Pulmonary artery endothelial cell (primary cell): ENCODE measurements at regions not wholly inside any gene's neighbourhood (a gene's known extent, or its start where the extent isn't known, plus 50 kb on each side); places are given as distances from the start of the nearest gene placed in this dataset.
"Not testable (repeated sequence)": the region's sequence is repeated elsewhere in the genome, so short reads cannot be mapped to it uniquely, and the experiment has no call there.

Experiments
- DNase-seq: peaks from one replicate; pipeline ENCODE4 v3.0.0-alpha.2; 2011; ENCODE audit warnings: low read depth, low spot score

DNA sequence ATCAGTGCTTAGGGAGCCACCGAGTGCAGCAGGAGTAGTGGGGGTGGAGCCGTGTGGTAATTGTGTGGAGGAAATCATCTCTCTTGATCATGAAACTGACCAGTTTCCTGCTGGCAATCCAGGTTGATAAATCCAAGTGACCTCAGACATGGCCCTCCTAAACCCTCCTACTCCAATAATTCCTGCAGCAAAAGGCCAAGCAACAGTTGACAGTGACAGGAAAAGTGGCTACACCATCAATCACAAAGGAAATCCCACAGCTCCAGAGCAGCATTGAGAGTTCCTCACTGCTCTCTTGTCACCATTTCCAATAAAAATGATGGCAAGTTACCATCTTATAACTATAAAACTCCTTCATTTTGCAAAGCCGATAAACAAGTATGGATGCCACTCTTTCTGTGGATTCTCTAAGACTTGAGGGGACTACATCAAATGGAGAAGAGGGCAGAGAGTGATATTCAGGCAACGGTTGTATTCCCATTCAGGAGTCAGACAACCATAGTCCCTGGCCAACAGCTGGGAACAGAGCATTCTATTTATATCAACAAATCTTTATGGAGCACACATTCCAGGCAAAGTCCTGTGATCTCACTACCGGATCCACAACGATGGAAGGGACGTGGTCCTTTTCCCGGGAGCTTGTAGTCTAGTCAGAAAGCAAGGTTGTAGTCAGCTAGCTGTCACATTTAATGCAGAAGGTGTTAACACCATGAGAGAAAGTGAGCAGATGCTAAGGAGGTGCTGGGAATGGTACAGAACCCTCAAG is 312.5 kb upstream of the CTNNB1 start:
- DNase-seq = no peak

DNA sequence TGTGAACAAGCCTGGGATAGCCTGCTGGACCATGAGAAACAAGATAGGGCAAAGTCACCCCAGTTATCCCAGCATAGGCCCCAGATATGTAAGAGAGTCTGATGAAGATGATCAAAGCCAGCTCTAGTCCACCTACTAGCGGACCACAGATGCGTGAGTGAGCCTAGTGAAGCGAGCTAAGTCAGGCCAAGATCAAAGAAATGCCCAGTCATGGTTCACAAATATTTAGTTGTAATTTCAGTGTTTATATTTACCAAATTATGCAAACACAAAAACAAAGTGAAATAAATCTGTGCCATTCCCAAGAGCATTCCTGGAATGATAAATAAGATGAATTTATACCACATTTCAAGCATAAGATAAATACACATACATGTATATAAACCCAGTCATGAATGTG is 308.1 kb upstream of the CTNNB1 start:
- no peak for DNase-seq

DNA sequence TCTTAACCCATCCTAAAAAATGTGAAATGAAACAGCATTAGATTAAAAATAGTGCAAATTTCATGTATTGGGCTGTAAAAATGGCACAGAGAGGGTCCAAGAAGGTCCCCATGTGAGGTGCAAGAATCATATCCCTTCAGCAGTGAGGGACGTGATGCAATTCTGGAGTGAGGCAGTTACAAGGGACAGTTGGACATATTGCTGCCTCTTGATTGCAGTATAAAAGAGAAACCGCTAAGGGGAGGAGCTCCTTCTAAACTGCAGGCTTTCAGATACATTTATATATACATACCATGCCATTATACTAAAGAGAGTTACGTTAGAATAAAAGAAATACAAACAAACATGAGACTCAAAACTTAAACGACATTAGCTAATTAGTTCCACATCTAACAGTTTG is 304.2 kb upstream of the CTNNB1 start:
- no peak for DNase-seq

DNA sequence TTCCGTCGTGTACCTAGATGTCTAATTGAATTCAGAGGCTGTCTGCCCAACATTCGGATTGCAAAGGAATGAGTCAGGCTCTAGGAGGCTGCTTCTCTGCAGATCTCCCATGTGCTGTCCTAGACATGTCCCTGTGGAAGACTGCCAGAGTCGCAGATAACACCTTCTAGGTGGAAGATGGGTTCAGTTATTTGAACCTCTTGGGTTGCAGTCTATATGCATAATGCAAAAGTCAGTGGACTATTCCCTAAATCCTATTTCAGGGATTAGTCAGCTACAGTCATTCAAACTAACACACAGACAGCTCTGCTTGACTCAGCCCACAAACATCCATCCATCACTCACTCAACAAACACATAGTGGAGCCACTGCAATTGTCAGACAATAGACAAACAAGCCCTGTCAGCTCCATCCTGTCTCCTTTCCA is 300.0 kb upstream of the CTNNB1 start:
- DNase-seq = no peak

DNA sequence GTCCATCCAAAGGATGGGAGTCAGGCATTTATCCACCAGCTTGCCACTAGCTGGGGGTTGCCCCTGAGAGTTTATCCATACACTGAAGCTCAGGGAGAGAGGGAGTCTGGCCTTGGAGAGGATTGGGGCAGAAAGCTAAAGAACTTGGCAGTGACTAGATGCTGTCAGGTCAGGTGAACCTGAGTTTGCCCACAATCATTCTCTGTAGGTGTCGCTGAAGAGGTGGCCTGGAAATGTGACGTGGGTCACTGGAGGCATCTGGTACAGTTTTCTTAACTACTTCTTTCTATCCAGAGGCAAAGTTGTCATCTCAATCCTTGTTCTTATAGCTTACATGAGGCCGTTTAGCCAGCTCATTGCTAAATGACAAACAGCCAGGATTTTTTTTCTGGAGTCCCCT is 298.0 kb upstream of the CTNNB1 start:
- no peak for DNase-seq

DNA sequence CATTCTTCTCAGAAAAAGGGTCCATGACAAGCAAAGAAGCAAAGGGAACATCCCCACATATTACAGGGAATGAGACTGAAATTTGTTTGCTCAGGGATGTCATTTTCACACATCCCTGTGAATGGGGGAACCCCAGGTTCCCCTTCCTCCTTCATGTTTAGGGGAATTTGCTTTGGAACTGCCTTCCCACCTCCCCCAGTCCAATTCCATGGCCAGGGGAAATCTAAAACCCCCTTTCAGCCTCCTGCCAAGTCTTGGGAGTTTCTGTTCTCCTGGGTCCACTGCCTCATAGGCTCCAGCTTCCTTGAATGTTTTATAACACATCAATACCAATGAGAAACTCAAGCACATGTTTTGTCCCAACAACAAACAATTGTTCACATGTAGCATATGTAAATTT is 297.5 kb upstream of the CTNNB1 start:
- no peak for DNase-seq

DNA sequence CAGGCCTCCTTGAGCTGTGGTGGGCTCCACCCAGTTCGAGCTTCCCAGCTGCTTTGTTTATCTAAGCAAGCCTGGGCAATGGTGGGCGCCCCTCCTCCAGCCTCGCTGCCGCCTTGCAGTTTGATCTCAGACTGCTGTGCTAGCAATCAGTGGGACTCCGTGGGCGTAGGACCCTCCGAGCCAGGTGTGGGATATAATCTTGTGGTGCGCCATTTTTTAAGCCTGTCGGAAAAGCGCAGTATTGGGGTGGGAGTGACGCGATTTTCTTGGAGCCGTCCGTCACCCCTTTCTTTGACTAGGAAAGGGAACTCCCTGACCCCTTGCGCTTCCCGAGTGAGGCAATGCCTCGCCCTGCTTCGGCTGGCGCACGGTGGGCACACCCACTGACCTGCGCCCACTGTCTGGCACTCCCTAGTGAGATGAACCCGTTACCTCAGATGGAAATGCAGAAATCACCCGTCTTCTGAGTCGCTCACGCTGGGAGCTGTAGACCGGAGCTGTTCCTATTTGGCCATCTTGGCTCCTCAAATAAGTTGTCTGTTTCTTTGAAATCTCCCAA is 291.3 kb upstream of the CTNNB1 start:
- not testable (repeated sequence) for DNase-seq

DNA sequence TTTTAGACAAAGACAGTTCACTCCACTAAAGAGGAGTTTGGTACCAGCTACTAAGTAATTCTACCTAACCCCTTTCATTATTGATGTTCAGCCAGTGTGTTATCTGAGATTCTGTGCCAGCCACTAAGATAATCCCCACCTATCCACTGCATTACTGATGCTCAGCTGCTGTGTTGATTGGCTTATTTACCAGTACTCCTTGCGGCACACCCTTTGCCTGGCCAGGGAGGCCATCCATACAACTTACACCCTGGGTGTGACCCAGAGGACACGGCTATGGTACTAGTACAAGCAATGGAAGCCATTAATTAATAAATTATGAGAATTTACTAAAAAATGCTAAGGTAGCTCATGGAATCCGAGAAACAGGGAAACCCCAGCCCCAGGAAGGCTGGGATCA is 290.7 kb upstream of the CTNNB1 start:
- DNase-seq = no peak

DNA sequence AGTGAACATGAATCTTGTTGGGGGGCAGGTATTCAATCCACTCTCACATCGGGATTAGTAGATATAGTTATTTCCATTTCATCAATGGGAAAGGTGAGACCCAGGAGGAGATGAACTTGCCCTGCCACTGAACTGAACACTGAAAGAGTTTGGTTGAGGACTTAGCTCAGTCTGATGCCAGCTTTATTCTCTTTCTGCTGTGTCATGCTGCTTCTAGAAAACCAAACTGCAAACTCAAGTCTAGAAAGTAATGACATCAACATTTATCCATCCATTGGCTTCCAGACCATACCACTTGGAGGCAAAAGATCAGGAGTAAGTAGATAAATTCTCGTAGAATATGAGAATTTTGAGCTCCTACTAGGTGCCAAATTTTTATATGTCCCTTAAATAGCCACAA is 288.0 kb upstream of the CTNNB1 start:
- DNase-seq = no peak

DNA sequence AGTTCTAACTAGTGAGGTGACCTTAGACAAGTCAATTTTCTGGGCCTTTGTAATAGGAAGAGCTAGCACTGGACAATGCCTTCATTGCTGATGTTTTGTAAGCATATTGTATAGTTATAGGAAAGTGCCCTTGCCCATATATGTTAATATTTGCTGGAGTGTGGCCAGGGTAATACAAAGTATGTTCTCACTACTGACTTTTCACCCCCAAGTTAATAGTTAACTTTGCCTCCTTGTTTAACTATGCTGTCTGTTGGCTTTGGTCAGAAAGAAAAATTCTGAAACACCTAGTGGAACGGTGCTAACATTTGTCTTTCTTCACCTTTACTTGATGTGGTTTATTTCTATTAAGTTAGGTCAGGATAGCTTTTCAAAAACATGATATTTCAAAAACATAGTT is 287.4 kb upstream of the CTNNB1 start:
- no peak for DNase-seq

DNA sequence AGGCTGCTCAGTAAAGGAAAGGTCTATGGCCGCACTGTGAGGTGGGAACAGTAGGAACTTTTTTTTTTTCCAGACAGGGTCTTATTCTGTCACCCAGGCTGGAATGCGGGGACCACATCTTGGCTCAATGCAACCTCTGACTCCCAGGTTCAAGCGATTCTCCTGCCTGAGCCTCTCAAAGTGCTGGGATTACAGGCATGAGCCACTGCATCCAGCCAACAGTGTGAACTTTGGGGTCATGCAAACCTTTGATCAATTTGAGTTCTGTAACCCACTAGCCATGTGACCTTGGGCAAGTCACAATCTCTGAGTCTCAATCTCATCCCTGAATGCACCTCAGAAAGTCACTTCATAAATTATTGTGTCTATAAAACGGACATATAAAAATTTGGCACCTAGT is 286.8 kb upstream of the CTNNB1 start:
- no peak for DNase-seq

DNA sequence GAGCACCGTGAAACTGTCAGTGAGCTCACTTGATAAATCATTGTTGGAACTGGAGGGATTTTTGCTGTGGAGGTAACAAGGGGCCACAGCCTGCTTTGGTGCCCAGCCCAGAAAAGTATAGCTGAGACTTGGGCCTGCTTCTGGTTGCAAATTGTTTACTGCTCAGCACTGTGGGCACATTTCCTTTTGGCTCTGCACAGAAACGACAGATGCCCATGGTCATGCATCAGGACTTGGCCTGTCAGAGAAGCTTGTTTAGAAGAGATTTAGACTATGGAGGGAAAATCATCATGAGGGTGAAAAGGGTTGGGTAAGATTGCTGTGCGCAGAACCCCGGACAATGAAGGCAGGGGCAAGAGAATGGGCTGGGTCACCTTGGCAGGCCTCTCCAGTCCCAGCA is 286.1 kb upstream of the CTNNB1 start:
- no peak for DNase-seq

DNA sequence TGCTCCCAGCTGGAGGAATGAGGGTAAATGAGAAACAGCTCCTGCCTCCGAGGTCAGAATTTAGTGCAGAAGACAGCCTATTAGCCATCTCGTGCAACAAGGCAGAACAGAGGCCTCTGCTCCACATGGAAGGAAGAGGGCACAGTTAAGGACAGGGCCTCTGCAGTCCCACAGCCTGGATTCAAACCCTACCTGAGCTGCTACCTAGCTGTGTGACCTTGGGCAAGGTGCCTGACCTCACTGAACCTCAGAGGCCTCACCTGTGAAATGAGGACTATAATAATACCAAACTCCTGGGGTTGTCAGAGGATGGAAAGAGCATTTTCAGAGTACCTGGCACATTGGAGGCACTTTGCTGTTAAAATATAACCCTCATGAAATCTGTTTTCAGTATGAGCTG is 285.7 kb upstream of the CTNNB1 start:
- DNase-seq = no peak

DNA sequence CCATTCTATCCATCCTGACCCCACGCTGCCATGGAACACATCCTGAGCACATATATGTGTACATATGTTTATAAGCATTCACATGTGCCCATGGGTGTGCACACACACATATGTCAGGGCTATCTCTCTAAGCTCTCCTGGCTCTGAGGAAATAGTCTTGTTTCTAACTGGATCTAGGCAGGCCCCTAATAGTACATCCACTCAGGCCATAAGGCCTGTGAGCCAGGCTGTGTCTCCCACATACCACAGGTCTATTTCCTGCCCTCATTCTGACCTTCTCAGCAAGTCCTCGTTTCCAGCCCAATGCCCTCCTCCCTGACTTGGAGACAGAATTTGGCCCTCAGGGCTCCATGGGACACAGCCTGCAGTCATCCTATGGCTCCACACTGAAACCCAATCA is 284.8 kb upstream of the CTNNB1 start:
- DNase-seq = no peak

DNA sequence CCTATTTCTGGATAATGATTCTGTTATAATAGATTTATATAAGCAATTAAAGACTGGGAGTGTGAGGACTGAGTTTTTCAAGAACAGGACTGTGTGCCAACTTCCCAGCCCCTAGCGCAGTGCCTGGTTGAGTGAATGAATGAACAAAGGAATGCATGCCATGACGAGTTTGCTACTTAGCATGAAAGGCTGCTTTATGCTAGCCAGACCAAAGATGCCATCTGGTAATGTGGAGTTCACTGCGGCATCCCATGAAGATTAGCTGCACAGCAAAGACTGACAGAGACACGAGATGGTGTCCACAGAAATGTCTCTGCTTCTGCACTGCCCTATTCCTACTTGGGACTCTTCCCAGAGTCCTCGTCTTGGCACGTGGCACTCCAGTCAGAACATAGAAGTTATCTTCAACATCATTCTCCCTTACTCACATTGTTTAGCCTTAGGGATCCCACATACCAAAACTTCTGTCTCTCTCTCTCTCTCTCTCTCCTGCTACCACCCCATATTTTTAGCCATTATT is 283.9 kb upstream of the CTNNB1 start:
- DNase-seq = no peak

DNA sequence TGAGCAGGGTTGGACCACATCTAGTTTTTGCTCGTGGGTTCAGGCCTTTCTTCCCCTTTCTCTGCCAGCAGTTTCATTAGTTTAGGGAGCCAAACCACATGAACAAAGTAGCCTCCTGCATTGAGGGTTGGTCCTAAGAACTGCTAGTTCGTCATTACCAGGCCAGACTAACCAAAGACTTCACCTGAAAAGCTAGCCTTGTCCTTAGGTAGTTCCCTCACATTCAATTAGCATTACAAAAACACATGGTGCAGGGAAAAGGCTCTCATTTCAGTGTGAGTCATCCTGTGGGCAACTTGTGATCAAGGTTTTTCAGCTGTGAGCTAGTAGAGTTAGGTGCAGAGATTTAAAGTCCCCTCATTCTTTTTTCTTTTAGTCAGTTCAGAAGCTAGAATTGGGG is 279.3 kb upstream of the CTNNB1 start:
- no peak for DNase-seq

DNA sequence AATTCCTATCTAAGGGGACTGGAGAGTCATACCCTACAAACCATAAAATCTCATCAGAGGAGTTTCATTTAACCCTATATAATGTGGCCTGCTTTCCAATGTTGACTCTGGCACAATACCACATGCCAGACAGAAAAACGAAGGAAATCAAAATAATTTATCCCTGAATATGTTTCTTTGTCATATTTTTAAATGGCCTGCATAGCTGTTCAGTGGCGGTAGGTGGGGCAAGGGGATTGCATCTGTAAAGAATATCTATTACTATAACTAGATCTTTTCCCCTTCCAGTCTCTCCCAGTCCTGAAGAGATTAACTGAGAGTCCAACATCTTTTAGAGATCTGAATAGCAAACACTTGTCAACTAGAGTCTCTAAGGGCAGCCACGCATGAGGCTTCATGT is 278.1 kb upstream of the CTNNB1 start:
- no peak for DNase-seq

DNA sequence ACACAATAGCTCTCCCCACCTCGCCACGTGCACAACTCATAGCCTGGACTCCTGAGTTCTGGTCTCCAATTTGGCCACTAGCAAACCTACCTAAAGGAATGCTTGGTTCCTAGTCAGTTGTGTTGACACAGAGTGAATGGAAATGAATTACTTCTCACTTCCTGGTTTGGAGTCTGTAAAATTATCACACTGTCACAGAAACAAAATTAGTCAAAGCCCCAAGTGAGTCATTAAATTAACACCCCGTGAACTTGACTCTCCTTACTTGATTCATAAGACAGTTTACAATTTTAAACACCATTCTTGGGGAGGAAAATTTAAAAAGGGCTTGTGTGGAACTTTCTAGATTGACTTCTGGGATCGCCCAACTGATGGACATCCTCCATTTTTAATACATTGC is 276.2 kb upstream of the CTNNB1 start:
- no peak for DNase-seq

DNA sequence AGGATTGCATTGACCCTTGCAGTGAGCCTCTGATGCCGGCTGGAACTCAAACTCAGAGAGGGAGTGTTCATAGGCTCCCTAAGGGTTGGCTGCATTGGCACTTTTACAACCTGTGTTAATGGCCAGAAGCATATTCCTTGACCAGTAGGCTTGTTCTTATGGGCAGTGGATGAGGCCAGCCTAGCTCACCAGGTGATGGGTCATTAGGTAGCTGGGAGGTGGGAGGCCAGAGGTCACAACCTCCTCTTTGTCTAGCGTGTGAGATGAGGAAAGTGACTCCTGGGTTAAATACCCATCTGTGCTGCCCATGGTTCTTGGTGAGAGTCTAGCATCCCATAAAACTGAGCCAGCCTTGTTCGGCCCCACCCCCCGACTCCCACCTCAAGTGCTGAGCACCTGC is 275.7 kb upstream of the CTNNB1 start:
- DNase-seq = no peak

DNA sequence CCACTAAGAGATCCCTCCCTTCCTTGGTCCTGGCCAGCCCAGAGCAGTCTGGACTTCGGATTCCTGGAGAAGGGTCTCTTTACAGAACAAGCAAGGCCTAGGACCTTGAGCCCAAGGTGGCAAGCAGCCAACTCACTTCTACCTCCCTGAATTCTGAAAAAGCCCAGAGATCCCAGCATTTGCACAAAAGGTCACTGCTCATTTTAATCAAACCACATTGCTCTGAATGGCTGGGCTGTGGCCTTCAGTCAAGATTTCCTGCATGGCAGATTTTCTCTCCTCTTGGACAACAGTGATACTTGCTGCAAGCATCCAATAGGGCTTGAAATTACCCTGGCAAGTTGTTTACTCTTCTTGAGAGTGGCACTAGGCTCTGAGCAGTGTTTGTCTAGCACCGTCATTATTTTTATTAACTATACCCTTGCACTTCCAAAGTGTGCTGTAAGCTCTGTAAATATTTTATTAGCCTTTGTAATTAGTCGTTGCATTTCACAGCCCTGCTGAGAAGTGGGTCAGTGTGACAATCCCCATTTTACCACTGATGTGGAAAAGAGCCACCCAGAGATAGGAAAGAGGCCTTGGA is 274.7 kb upstream of the CTNNB1 start:
- no peak for DNase-seq

DNA sequence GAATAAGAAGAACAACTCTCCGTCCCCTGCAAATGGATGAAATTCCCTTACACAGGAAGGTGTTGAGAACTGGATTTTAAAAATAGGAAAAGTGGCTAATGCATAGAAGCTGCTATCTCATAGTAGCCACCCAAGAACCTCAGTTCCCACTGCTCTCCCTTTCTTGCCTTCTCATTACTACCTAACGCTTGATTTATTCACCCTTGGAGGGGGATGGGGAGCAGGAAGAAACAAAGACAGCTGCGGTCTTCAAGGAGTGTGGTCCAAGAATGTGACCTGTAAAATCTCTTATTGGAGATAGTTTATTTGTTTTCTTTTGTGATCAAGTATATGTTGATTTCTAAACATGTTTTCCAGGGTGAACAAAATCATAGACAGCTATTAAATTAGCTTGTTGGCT is 274.1 kb upstream of the CTNNB1 start:
- no peak for DNase-seq

DNA sequence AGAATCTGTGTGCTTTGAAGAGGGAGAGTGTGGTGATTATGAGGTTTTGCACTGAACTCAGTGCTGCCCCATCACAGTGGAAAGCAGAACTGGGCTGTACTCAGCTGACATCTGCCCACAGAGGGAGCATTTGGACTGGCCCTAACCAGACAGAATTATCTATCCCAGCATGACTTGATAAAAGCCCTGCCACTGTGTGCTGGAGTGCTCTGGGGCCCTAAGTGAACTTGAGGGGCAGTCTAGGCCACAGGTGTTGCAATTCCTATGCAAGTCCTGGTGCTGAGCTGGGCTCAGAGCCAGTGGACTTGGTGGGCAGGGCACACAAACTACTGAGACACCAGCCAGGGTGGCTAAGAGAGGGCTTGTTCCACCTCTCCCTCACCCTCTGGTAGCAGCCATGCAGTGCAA is 269.2 kb upstream of the CTNNB1 start:
- DNase-seq = no peak

DNA sequence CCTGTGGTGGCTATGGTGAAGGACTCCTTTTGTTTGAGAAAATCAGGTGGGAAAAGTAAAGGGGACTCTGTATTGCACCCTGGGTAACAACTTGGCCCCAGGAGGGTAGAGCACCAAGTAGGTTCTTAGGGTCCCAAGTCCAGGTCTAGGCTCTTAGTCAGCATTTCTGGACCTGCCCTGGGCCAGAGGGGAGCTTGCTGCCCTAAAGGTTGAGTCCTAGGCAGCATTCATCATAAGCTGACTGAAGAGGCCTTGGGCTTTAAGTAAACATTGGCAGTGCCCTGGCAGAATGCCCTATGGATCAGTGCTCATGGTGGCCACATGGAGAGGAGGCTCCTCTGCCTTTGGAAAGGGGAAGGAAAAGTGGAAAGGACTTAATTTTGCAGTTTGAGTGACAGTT is 268.5 kb upstream of the CTNNB1 start:
- DNase-seq = no peak
